ENCODE measurements at regions not wholly inside any gene's neighbourhood (a gene's known extent, or its start where the extent isn't known, plus 50 kb on each side); places are given as distances from the start of the nearest gene placed in this dataset.
"Not testable (repeated sequence)": the region's sequence is repeated elsewhere in the genome, so short reads cannot be mapped to it uniquely, and the experiment has no call there.

DNA sequence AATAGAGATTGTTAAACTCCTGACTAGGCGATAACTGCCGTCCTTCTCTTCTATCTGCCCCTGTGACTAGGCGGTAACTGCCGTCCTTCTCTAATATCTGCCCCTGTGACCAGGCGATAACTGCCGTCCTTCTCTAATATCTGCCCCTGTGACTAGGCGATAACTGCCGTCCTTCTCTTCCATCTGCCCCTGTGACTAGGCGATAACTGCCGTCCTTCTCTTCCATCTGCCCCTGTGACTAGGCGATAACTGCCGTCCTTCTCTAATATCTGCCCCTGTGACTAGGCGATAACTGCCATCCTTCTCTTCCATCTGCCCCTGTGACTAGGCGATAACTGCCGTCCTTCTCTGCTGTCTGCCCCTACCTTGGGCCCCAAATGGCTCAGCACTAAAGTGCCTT, 59.5 kb upstream of the FRG1 start:
- not testable (repeated sequence) for DNase-seq (ENCODE audit: low spot score)

- not testable (repeated sequence) for DNase-seq (ENCODE audit: low spot score)
Measured at GRCh38 chr4:189888407-189888806, 52.3 kb upstream of the FRG1 start.

Measured in left forelimb (tissue), 1 donor.